H9 (cell line): ENCODE measurements at regions not wholly inside any gene's neighbourhood (a gene's known extent, or its start where the extent isn't known, plus 50 kb on each side); places are given as distances from the start of the nearest gene placed in this dataset.

Experiments
- DNase-seq: peaks from one replicate; pipeline ENCODE4 v3.0.0-alpha.2; 2017
- H2AFZ ChIP-seq: one replicate; pipeline ENCODE4 v1.6.1; 2013; ENCODE audit warnings: mild to moderate bottlenecking, low read length, control low read depth, moderate library complexity
- H2AK5ac ChIP-seq: 2 replicates; pipeline ENCODE4 v1.6.1; 2013; ENCODE audit warnings: low read length, control low read depth, mixed read lengths; ENCODE audit not compliant: insufficient read length
- H2BK120ac ChIP-seq: one replicate; pipeline ENCODE4 v1.6.1; 2013; ENCODE audit warnings: low read depth, mild to moderate bottlenecking, low read length, control low read depth, inconsistent platforms; ENCODE audit not compliant: poor library complexity, severe bottlenecking
- H2BK12ac ChIP-seq: 2 replicates; pipeline ENCODE4 v1.6.1; 2013; ENCODE audit warnings: low read length, control low read depth, mixed read lengths, low read depth; ENCODE audit not compliant: insufficient read length
- H2BK15ac ChIP-seq: 2 replicates; pipeline ENCODE4 v1.6.1; 2013; ENCODE audit warnings: low read depth, low read length, control low read depth
- H2BK20ac ChIP-seq: one replicate; pipeline ENCODE4 v1.6.1; 2013; ENCODE audit warnings: low read depth, mild to moderate bottlenecking, low read length, control low read depth, inconsistent platforms; ENCODE audit not compliant: poor library complexity, severe bottlenecking
- H2BK5ac ChIP-seq: 2 replicates; pipeline ENCODE4 v1.6.1; 2013; ENCODE audit warnings: low read length, control low read depth, mixed read lengths; ENCODE audit not compliant: insufficient read length
- H3K14ac ChIP-seq: 2 replicates; pipeline ENCODE4 v1.6.1; 2013; ENCODE audit warnings: low read length, control low read depth; ENCODE audit not compliant: insufficient read depth
- H3K18ac ChIP-seq: 2 replicates; pipeline ENCODE4 v1.6.1; 2013; ENCODE audit warnings: low read depth, mild to moderate bottlenecking, mixed read lengths, low read length, control low read depth; ENCODE audit not compliant: insufficient read length
- H3K23ac ChIP-seq: 2 replicates; pipeline ENCODE4 v1.6.1; 2013; ENCODE audit warnings: low read length, control low read depth, mixed read lengths, low read depth; ENCODE audit not compliant: insufficient read length
- H3K23me2 ChIP-seq: 2 replicates; pipeline ENCODE4 v1.6.1; 2013; ENCODE audit warnings: low read depth, mild to moderate bottlenecking, mixed read lengths, low read length, control low read depth; ENCODE audit not compliant: insufficient read length, poor library complexity, severe bottlenecking
- H3K27ac ChIP-seq: 2 replicates; pipeline ENCODE4 v1.5.1; 2013; ENCODE audit warnings: low read length, control low read depth, mixed read lengths, low read depth; ENCODE audit not compliant: insufficient read length
- H3K27me3 ChIP-seq: 2 replicates; pipeline ENCODE4 v1.6.1; 2013; ENCODE audit warnings: low read length, control low read depth, inconsistent platforms; ENCODE audit not compliant: insufficient read depth
- H3K4ac ChIP-seq: 2 replicates; pipeline ENCODE4 v1.6.1; 2013; ENCODE audit warnings: low read depth, mild to moderate bottlenecking, control low read depth, inconsistent platforms, low read length, moderate library complexity
- H3K4me1 ChIP-seq: 2 replicates; pipeline ENCODE4 v1.6.1; 2013; ENCODE audit warnings: low read length, control low read depth, inconsistent platforms; ENCODE audit not compliant: insufficient read depth
- H3K4me2 ChIP-seq: 2 replicates; pipeline ENCODE4 v1.6.1; 2013; ENCODE audit warnings: low read length, control low read depth, mixed read lengths; ENCODE audit not compliant: insufficient read length, insufficient read depth
- H3K56ac ChIP-seq: 2 replicates; pipeline ENCODE4 v1.6.1; 2013; ENCODE audit warnings: low read depth, mild to moderate bottlenecking, mixed read lengths, low read length, control low read depth; ENCODE audit not compliant: insufficient read length
- H3K79me1 ChIP-seq: 2 replicates; pipeline ENCODE4 v1.6.1; 2013; ENCODE audit warnings: low read depth, mild to moderate bottlenecking, moderate library complexity, low read length, control low read depth, inconsistent platforms; ENCODE audit not compliant: insufficient read depth, poor library complexity, severe bottlenecking
- H3K79me2 ChIP-seq: 2 replicates; pipeline ENCODE4 v1.6.1; 2013; ENCODE audit warnings: low read length, control low read depth, inconsistent platforms; ENCODE audit not compliant: insufficient read depth
- H3K9ac ChIP-seq: 2 replicates; pipeline ENCODE4 v1.6.1; 2013; ENCODE audit warnings: low read length, control low read depth, mixed read lengths; ENCODE audit not compliant: insufficient read length; ENCODE audit errors: extremely low read depth
- H3K9me3 ChIP-seq: one replicate; pipeline ENCODE4 v1.6.1; 2013; ENCODE audit warnings: low read depth, low read length, inconsistent platforms; ENCODE audit not compliant: control insufficient read depth
- H3T11ph ChIP-seq: one replicate; pipeline ENCODE4 v1.6.1; 2013; ENCODE audit warnings: mild to moderate bottlenecking, low read length, control low read depth, inconsistent platforms
- H4K20me1 ChIP-seq: one replicate; pipeline ENCODE4 v1.6.1; 2013; ENCODE audit not compliant: control insufficient read depth, insufficient read length, insufficient read depth
- H4K5ac ChIP-seq: 2 replicates; pipeline ENCODE4 v1.6.1; 2013; ENCODE audit warnings: low read depth, mild to moderate bottlenecking, mixed read lengths, low read length, control low read depth; ENCODE audit not compliant: insufficient read length
- H4K8ac ChIP-seq: replicated peaks from 2 replicates; pipeline ENCODE4 v1.6.1; 2013; ENCODE audit warnings: low read length, control low read depth, mixed read lengths, low read depth; ENCODE audit not compliant: insufficient read length
- H4K91ac ChIP-seq: 2 replicates; pipeline ENCODE4 v1.6.1; 2013; ENCODE audit warnings: low read depth, mild to moderate bottlenecking, moderate library complexity, mixed read lengths, low read length, control low read depth; ENCODE audit not compliant: insufficient read length
- H3K27ac Mint-ChIP-seq, 3 experiments: 2 replicates in 2 of 3; 3 replicates in 1 of 3; pipeline ENCODE4 v1.8.0; 2020 to 2021; ENCODE audit warnings: mixed read lengths in 3 of 3, mild to moderate bottlenecking in 1 of 3, moderate library complexity in 1 of 3
- H3K27me3 Mint-ChIP-seq: 2 replicates; pipeline ENCODE4 v1.8.0; 2021; ENCODE audit warnings: low read depth, mild to moderate bottlenecking, moderate library complexity, mixed read lengths
- H3K36me3 Mint-ChIP-seq, 3 experiments: 2 replicates in 2 of 3; 3 replicates in 1 of 3; pipeline ENCODE4 v1.8.0; 2020 to 2021; ENCODE audit warnings: low read depth in 3 of 3, mixed read lengths in 3 of 3; ENCODE audit not compliant: insufficient read depth in 1 of 3
- H3K4me1 Mint-ChIP-seq, 2 experiments: 2 replicates each; pipeline ENCODE4 v1.8.0; 2020; ENCODE audit warnings: mixed read lengths in 2 of 2
- H3K4me3 Mint-ChIP-seq, 2 experiments: 2 replicates in 1 of 2; 3 replicates in 1 of 2; pipeline ENCODE4 v1.8.0; 2020 to 2021; ENCODE audit warnings: mild to moderate bottlenecking in 2 of 2, mixed read lengths in 2 of 2, moderate library complexity in 1 of 2
- H3K9me3 Mint-ChIP-seq, 2 experiments: 2 replicates in 1 of 2; 3 replicates in 1 of 2; pipeline ENCODE4 v1.8.0; 2020; ENCODE audit warnings: mild to moderate bottlenecking in 2 of 2, mixed read lengths in 2 of 2, moderate library complexity in 1 of 2
- WGBS: extraction: QIAGEN DNeasy Blood & Tissue Kit; methylation state at CpG from one replicate; pipeline ENCODE4 v1.1.7; 2013; ENCODE audit warnings: missing lambda C conversion rate, low lambda C conversion rate, mixed read lengths; ENCODE audit not compliant: insufficient read length; ENCODE audit errors: extremely low coverage; 5-methylcytosine and 5-hydroxymethylcytosine counted together
- TF ChIP-seq, protein P1 (sequence below): fragments of 200-600 bp; sonication (generic); conservative IDR thresholded peaks from 3 replicates; pipeline ENCODE4 v1.8.0; 2021; ENCODE audit warnings: antibody characterized with exemption, mild to moderate bottlenecking

DNA sequence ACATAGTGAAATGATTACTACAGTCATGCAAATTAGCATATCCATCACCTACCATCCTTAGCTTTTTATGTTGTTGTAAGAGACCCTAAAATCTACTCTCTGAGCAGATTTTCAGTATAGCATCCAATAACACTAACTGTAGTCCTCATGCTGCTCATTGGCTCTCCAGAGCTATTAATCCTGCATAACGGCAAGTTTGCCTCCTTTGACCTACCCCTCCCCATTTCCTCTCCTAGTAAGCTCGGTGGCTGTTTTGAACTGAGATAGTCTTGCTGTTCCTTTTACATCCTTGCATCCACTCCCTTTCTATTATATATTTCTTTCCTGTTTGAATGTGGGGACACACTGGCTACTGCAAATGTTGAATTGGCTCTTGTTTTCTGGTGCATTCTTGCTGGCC, 481.5 kb downstream of the TSN start:
- no peak overlapping the region for H3K27ac ChIP-seq
- TF ChIP-seq, protein P1, sequence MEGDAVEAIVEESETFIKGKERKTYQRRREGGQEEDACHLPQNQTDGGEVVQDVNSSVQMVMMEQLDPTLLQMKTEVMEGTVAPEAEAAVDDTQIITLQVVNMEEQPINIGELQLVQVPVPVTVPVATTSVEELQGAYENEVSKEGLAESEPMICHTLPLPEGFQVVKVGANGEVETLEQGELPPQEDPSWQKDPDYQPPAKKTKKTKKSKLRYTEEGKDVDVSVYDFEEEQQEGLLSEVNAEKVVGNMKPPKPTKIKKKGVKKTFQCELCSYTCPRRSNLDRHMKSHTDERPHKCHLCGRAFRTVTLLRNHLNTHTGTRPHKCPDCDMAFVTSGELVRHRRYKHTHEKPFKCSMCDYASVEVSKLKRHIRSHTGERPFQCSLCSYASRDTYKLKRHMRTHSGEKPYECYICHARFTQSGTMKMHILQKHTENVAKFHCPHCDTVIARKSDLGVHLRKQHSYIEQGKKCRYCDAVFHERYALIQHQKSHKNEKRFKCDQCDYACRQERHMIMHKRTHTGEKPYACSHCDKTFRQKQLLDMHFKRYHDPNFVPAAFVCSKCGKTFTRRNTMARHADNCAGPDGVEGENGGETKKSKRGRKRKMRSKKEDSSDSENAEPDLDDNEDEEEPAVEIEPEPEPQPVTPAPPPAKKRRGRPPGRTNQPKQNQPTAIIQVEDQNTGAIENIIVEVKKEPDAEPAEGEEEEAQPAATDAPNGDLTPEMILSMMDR: no peak
- H2BK12ac ChIP-seq: no peak overlapping the region
- Mint-ChIP-seq H3K4me3 (no peak overlapping the region), H3K27me3 (peaks cover 5% of the 10 kb centered on the region), H3K4me1 (0 out of 4 replicates have a peak, but pooled peaks cover 0 to 4% of the 10 kb centered on the region in 2 experiments), H3K36me3 (no peaks in the 10 kb centered on the region), H3K9me3 (no peaks in the 10 kb centered on the region), H3K27ac (no peak overlapping the region)
- no peak overlapping the region for H3K9ac ChIP-seq
- H4K8ac ChIP-seq: no peak overlapping the region
- H3K4me1 ChIP-seq: peaks cover 3% of the 10 kb centered on the region; the same call in 1 of the 2 replicates
- no peaks in the 10 kb centered on the region for H3K9me3 ChIP-seq
- H4K20me1 ChIP-seq: no peaks in the 10 kb centered on the region
- no peak overlapping the region for H3K4me2 ChIP-seq
- H3K23ac ChIP-seq: no peak overlapping the region
- H3K27me3 ChIP-seq: no peaks in the 10 kb centered on the region
- H3K18ac ChIP-seq: no peak overlapping the region
- no peaks in the 10 kb centered on the region for H3K79me2 ChIP-seq
- no peaks in the 10 kb centered on the region for H3K79me1 ChIP-seq
- H2AK5ac ChIP-seq: no peak overlapping the region
- H3K23me2 ChIP-seq: no peaks in the 10 kb centered on the region
- no peak overlapping the region for H4K91ac ChIP-seq
- H2BK5ac ChIP-seq: no peak overlapping the region
- H2BK20ac ChIP-seq: no peak overlapping the region
- no peak for DNase-seq
- H2BK120ac ChIP-seq: no peak overlapping the region
- H3T11ph ChIP-seq: no peak overlapping the region
- H3K14ac ChIP-seq: no peak overlapping the region
- no peak overlapping the region for H4K5ac ChIP-seq
- H3K4ac ChIP-seq: no peak overlapping the region
- no CpG with 5 or more reads among the region's 2 CpGs for WGBS
- no peak overlapping the region for H2AFZ ChIP-seq
- H3K56ac ChIP-seq: no peak overlapping the region
- no peak overlapping the region for H2BK15ac ChIP-seq
